CD4-positive, alpha-beta T cell treated with Interleukin-4 for 4 hours (primary cell): ENCODE measurements at regions not wholly inside any gene's neighbourhood (a gene's known extent, or its start where the extent isn't known, plus 50 kb on each side); places are given as distances from the start of the nearest gene placed in this dataset.

Source experiments
- DNase-seq: peaks from one replicate; pipeline ENCODE4 v3.0.0-alpha.2; 2020

DNA sequence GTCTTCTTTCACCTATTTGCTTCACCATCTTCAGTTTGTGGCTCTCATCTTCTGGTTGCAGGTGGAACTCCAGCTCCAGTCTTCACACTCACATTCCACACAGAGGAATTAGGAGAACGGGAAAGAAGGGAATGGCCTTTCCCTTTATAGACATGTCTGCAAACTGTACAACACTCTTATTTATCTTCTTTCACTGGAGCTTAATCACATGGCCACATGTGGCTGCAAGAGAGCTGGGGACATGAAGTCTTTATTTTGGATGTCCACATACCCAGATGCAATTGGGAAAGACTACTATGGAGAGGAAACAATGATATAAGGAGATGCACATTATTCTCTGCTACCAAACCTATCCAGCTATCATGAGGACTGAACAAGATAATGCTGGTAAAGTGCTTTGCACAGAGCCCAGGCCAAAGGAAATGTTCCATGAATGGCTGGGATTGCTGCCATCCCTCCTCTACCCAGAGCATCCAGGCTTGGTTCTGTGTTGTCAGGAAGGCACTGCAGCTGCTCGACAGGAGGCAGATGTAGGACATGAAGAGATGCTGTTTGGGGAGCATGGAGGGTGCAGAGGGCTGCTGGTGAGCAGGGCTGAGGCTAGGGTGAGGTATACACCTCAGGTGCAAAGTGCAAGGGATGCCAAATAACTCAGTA lies 183.8 kb upstream of the TBX20 start:
- DNase-seq: no peak

- DNase-seq: no peak
Observed at GRCh38 chr7:35436452-35436851, 182.6 kb upstream of the TBX20 start.

GRCh38 chr7:35430547-35431153 lies 176.8 kb upstream of the TBX20 start:
- DNase-seq: no peak

GRCh38 chr7:35424869-35425495 lies 171.1 kb upstream of the TBX20 start:
- peak; percentile 26 for DNase-seq

- no peak for DNase-seq
Observed at GRCh38 chr7:35424440-35424839, 170.5 kb upstream of the TBX20 start.

GRCh38 chr7:35422715-35423114 lies 168.8 kb upstream of the TBX20 start:
- no peak for DNase-seq

GRCh38 chr7:35420656-35421055 lies 166.8 kb upstream of the TBX20 start:
- no peak for DNase-seq

- no peak for DNase-seq
Observed at GRCh38 chr7:35419391-35419755, 165.5 kb upstream of the TBX20 start.

DNA sequence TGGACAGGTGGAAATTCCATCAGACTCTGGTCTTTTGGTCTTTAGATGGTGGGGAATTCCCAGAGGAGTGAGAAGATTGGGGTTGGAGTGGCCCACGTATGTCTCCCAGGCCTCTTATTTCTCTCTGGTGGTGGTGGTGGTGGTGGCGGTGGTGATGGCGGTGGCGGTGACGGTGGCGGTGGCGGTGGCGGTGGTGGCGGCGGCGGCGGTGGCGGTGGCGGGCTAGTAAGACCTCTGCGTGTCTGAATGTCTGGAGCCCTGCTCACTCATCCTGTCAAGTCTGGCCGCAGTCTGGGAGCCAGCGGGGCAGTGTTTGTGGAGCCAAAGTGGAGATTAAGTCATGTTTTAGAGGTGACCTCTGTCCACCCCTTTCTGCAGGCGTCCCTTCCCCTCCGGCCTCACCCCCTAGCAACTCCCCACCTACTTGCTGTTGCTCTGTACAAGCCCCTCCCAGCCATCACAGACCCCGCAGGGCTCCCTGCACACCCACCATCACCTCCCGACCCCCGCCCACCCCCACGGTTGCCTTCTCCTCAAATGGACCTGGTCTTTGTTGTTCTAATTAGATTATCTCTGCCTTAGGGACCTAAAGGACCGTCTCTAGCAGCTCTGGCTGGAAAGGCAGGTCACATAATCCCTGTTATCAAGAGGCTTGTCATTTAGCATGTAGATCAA lies 165.0 kb upstream of the TBX20 start:
- no peak for DNase-seq

GRCh38 chr7:35416568-35416967 lies 162.7 kb upstream of the TBX20 start:
- DNase-seq: no peak

GRCh38 chr7:35415411-35415822 lies 161.5 kb upstream of the TBX20 start:
- no peak for DNase-seq

- DNase-seq: no peak
Observed at GRCh38 chr7:35411331-35411730, 157.4 kb upstream of the TBX20 start.

DNA sequence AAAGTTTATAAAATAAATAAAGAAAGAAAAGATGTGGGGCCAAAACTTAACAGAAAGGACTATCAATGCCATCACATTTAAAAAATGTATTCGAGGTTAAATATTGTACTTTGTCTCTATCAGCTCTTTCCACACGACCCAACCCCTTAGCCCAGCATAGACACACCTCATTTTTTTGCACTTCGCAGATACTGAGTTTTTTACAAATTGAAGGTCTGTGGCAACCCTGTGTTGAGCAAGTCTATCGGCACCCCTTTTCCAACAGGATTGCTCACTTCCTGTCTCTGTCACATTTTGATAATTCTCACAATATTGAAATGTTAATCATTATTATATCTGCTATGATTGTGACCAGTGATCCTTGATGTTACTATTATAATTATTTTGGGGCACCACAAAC lies 151.6 kb upstream of the TBX20 start:
- DNase-seq: no peak

- DNase-seq: no peak
Observed at GRCh38 chr7:35401217-35401879, 147.4 kb upstream of the TBX20 start.

GRCh38 chr7:35399840-35400239 lies 145.9 kb upstream of the TBX20 start:
- no peak for DNase-seq

DNA sequence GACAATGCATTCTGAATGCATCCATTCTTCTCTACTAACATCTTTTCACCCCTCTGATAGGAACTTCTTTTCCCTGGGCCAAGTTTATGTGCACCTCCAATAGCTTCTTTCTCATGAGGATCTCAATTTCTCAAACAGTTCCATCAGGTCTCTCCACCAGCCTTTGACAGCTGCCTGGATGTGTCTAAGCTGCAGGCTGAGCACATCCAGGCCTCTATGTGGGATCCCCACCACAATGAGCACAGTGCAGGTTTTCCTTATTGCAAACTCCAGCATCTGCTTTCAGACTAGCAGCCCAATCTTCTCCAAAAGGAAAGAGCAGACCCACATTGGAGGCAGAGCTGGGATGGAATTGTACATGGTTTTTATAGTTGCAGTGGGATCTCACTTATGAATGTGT lies 145.3 kb upstream of the TBX20 start:
- DNase-seq: no peak

DNA sequence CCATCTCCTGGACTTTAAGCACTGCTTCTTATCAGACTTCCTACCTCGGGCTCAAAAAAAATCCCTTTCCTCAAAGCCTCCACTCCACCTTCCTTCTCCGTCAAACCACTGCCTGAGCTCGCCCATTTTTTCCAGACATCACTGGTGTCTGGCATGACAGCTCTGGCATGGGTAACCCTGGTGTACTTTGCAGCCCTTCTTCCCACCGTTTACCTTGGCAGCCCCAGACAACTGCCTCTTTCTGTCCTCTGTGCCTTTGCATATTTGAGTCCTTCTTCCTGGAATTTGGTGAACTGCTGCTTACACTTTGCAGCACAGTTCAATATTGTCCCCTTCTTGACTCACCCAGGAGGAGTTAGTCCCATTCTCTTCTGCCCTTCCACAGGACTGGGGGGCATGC lies 144.6 kb upstream of the TBX20 start:
- no peak for DNase-seq

DNA sequence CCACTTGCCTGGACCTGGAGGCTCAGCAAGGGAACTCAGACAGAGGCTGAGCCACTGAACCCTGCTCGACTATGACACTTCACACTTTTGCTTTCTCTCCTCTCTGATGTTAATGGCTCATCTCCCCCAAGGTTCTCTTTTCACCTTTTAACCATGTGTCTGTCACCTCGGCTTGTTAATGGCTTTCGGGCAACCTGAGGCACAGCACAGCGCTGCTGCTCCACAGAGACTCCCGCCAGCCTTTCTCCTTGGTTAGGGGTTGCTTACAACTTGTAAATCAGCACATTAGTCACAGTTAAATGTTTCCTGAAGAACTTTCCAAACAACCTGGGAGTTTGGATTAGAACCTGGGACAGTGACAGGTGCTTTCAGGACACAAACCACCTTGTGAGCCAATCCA lies 136.2 kb upstream of the TBX20 start:
- no peak for DNase-seq

DNA sequence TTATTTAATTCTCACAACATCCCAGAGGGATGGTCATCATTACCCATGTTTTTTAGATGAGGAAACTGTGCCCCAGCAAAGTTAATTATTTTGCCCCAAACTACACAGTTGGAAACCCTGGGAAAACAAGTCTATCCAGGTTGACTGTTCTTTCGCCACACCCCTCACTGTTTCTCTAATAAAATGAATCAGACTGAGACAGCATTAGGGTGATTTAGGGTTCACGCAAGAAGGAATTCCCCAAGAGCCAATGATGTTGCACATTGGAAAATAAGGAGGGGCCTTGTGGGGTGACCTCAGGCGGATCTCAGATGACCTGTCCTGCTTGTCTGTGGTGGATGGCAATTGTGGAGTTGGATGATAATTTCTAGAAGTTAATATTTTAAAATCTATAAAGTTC lies 135.7 kb upstream of the TBX20 start:
- DNase-seq: no peak

GRCh38 chr7:35386816-35387706 lies 133.2 kb upstream of the TBX20 start:
- DNase-seq: no peak

- no peak for DNase-seq
Observed at GRCh38 chr7:35386082-35386815, 132.3 kb upstream of the TBX20 start.
